Peyer's patch (tissue), 4 donors: ENCODE measurements at regions not wholly inside any gene's neighbourhood (a gene's known extent, or its start where the extent isn't known, plus 50 kb on each side); places are given as distances from the start of the nearest gene placed in this dataset.

Experiments used
- DNase-seq, 3 donors: peaks; one replicate each; pipeline ENCODE4 v3.0.0-alpha.2; 2017 to 2019
- H3K27ac ChIP-seq, 4 donors: fragments of 200-600 bp; sonication (generic); one replicate each; pipeline ENCODE4 v1.5.1; 2016 to 2019
- H3K27me3 ChIP-seq, 2 donors: fragments of 200-600 bp; sonication (generic); one replicate each; pipeline ENCODE4 v1.5.1; 2019
- H3K36me3 ChIP-seq, 3 donors: fragments of 200-600 bp; sonication (generic); one replicate each; pipeline ENCODE4 v1.5.1; 2016 to 2019
- H3K4me1 ChIP-seq, 4 donors: fragments of 200-600 bp; sonication (generic); one replicate each; pipeline ENCODE4 v1.5.1; 2016 to 2019
- H3K4me3 ChIP-seq, 4 donors: fragments of 200-600 bp; sonication (generic); 1 replicate in 3 of 4; 2 replicates in 1 of 4; pipeline ENCODE4 v1.5.1; 2016 to 2019; ENCODE audit warnings: mild to moderate bottlenecking in 1 of 4
- H3K9me3 ChIP-seq, 4 donors: fragments of 200-600 bp; sonication (generic); one replicate each; pipeline ENCODE4 v1.5.1; 2016 to 2019; ENCODE audit warnings: mild to moderate bottlenecking in 1 of 4
- POLR2A ChIP-seq, 2 donors: fragments of 450-650 bp; IDR thresholded peaks; one replicate each; pipeline ENCODE4 v1.5.1; 2017; ENCODE audit warnings: antibody characterized with exemption in 2 of 2, mild to moderate bottlenecking in 2 of 2, moderate library complexity in 2 of 2
- TF ChIP-seq, protein P1 (sequence below), 6 experiments: fragments of 450-650 bp in 4 of 6; fragments of 200-600 bp in 2 of 6; sonication (generic) in 1 of 6; IDR thresholded peaks; one replicate each; pipeline ENCODE4 v1.5.1; 2017 to 2019; ENCODE audit warnings: antibody characterized with exemption in 6 of 6, mild to moderate bottlenecking in 3 of 6, moderate library complexity in 1 of 6

DNA sequence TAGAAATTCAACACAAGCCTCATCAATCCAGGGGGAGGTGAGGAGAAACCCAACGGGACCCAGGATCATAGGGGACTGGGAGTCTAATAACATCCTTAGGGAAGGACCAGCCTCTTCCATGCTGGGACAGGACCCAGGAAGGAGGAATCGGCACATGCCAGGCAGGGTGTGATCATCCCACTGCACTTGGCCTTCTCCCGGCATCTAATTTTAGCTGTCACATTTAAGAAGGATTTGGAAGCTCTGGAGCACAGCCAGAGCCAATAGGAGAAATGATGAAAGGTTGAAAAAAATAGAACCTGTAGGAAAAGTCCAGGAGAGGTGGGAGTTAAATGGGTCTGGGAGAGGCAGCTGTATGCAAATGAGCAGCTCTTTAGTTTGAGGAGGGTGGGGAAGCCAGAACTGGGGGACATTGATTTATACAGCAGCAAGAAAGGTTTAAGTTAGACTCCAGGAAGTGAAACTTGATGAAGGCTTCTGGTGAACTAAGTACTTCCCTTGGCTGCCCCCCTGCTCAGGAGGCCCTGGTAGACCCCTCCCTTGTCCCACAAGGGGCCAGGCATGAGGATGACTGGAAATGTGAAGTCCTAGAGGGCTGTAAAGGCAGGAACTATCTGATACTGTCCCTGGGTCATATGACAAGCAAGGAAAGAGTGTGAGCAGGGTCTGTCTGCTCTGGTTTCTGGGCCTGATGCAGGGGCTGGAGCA lies 260.3 kb downstream of the LRFN2 start:
- no peak overlapping the region for H3K4me3 ChIP-seq
- DNase-seq: no peak

GRCh38 chr6:40325791-40326190 lies 261.4 kb downstream of the LRFN2 start:
- Histone ChIP-seq H3K27ac (no peak overlapping the region), H3K36me3 (no peaks in the 10 kb centered on the region), H3K4me3 (no peak overlapping the region), H3K27me3 (no peaks in the 10 kb centered on the region), H3K4me1 (no peaks in the 10 kb centered on the region), H3K9me3 (no peaks in the 10 kb centered on the region)
- TF ChIP-seq, protein P1, sequence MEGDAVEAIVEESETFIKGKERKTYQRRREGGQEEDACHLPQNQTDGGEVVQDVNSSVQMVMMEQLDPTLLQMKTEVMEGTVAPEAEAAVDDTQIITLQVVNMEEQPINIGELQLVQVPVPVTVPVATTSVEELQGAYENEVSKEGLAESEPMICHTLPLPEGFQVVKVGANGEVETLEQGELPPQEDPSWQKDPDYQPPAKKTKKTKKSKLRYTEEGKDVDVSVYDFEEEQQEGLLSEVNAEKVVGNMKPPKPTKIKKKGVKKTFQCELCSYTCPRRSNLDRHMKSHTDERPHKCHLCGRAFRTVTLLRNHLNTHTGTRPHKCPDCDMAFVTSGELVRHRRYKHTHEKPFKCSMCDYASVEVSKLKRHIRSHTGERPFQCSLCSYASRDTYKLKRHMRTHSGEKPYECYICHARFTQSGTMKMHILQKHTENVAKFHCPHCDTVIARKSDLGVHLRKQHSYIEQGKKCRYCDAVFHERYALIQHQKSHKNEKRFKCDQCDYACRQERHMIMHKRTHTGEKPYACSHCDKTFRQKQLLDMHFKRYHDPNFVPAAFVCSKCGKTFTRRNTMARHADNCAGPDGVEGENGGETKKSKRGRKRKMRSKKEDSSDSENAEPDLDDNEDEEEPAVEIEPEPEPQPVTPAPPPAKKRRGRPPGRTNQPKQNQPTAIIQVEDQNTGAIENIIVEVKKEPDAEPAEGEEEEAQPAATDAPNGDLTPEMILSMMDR (IDR thresholded peaks at IDR 0.05): no peak
- no peak for TF ChIP-seq POLR2A (IDR thresholded peaks at IDR 0.05)
- DNase-seq: no peak

More for the DNA sequence above, 260.3 kb downstream of the LRFN2 start:
- H3K36me3 ChIP-seq: no peaks in the 10 kb centered on the region
- TF ChIP-seq, protein P1 (IDR thresholded peaks at IDR 0.05): no peak
- TF ChIP-seq POLR2A (IDR thresholded peaks at IDR 0.05): no peak
- no peak overlapping the region for H3K27ac ChIP-seq
- no peaks in the 10 kb centered on the region for H3K4me1 ChIP-seq
- H3K9me3 ChIP-seq: no peaks in the 10 kb centered on the region
- no peaks in the 10 kb centered on the region for H3K27me3 ChIP-seq

GRCh38 chr6:40325041-40325440 lies 262.1 kb downstream of the LRFN2 start:
- H3K4me1 ChIP-seq: no peaks in the 10 kb centered on the region
- no peak for DNase-seq
- H3K4me3 ChIP-seq: no peak overlapping the region
- H3K27me3 ChIP-seq: no peaks in the 10 kb centered on the region
- H3K36me3 ChIP-seq: no peaks in the 10 kb centered on the region
- no peaks in the 10 kb centered on the region for H3K9me3 ChIP-seq
- H3K27ac ChIP-seq: no peak overlapping the region
- TF ChIP-seq POLR2A (IDR thresholded peaks at IDR 0.05): no peak
- TF ChIP-seq, protein P1 (IDR thresholded peaks at IDR 0.05): no peak

- Histone ChIP-seq H3K27ac (no peak overlapping the region), H3K4me3 (no peak overlapping the region), H3K4me1 (no peaks in the 10 kb centered on the region), H3K9me3 (no peaks in the 10 kb centered on the region), H3K27me3 (no peaks in the 10 kb centered on the region), H3K36me3 (no peaks in the 10 kb centered on the region)
- TF ChIP-seq, protein P1 (IDR thresholded peaks at IDR 0.05): no peak
- no peak for TF ChIP-seq POLR2A (IDR thresholded peaks at IDR 0.05)
- DNase-seq: no peak
These were observed 263.1 kb downstream of the LRFN2 start for GRCh38 chr6:40323881-40324634.

GRCh38 chr6:40322336-40322735 lies 264.8 kb downstream of the LRFN2 start:
- TF ChIP-seq, protein P1 (IDR thresholded peaks at IDR 0.05): no peak
- TF ChIP-seq POLR2A (IDR thresholded peaks at IDR 0.05): no peak
- Histone ChIP-seq H3K4me3 (no peak overlapping the region), H3K4me1 (no peaks in the 10 kb centered on the region), H3K9me3 (no peaks in the 10 kb centered on the region), H3K27ac (no peak overlapping the region), H3K36me3 (no peaks in the 10 kb centered on the region), H3K27me3 (no peaks in the 10 kb centered on the region)
- DNase-seq: no peak
